Lung (tissue), 11 donors: ENCODE measurements at regions not wholly inside any gene's neighbourhood (a gene's known extent, or its start where the extent isn't known, plus 50 kb on each side); places are given as distances from the start of the nearest gene placed in this dataset.

ENCODE experiments used
- ATAC-seq: fragments of 200-7000 bp; cut with Tn5 transposase; one replicate; pipeline ENCODE4 v1.9.1; 2020; ENCODE audit warnings: moderate number of reproducible peaks; ENCODE audit not compliant: insufficient read depth, low FRiP score
- DNase-seq, 3 donors: peaks; one replicate each; pipeline ENCODE4 v3.0.0-alpha.2; 2013 to 2017
- H3K27ac ChIP-seq, 2 donors: one replicate each; pipeline ENCODE4 v1.5.1; 2013; ENCODE audit warnings: mild to moderate bottlenecking in 2 of 2, moderate library complexity in 2 of 2, control low read depth in 1 of 2, inconsistent platforms in 1 of 2, low read depth in 1 of 2, low read length in 1 of 2
- H3K27me3 ChIP-seq, 3 donors: one replicate each; pipeline ENCODE4 v1.5.1; 2013; ENCODE audit warnings: low read length in 2 of 3; ENCODE audit not compliant: control insufficient read depth in 3 of 3, insufficient read depth in 3 of 3
- H3K36me3 ChIP-seq, 4 donors: one replicate each; pipeline ENCODE4 v1.5.1; 2013; ENCODE audit warnings: low read length in 4 of 4, mild to moderate bottlenecking in 1 of 4, moderate library complexity in 1 of 4; ENCODE audit not compliant: control insufficient read depth in 4 of 4, insufficient read depth in 4 of 4
- H3K4me1 ChIP-seq, 5 donors: one replicate each; pipeline ENCODE4 v1.5.1; 2013; ENCODE audit warnings: low read length in 5 of 5, mild to moderate bottlenecking in 2 of 5, moderate library complexity in 1 of 5; ENCODE audit not compliant: control insufficient read depth in 5 of 5, insufficient read depth in 5 of 5
- H3K4me3 ChIP-seq: one replicate; pipeline ENCODE4 v1.5.1; 2013; ENCODE audit warnings: mild to moderate bottlenecking, control low read depth, moderate library complexity
- H3K9ac ChIP-seq, 2 donors: one replicate each; pipeline ENCODE4 v1.5.1; 2013; ENCODE audit warnings: low read length in 2 of 2, control low read depth in 1 of 2; ENCODE audit not compliant: insufficient read depth in 1 of 2
- H3K9me3 ChIP-seq, 4 donors: one replicate each; pipeline ENCODE4 v1.5.1; 2013; ENCODE audit warnings: low read length in 3 of 4, mild to moderate bottlenecking in 1 of 4, moderate library complexity in 1 of 4; ENCODE audit not compliant: control insufficient read depth in 4 of 4, insufficient read depth in 3 of 4
- WGBS, 2 donors: extraction: QIAGEN DNeasy Blood & Tissue Kit; methylation state at CpG; one replicate each; pipeline ENCODE4 v1.1.7; 2013; 5-methylcytosine and 5-hydroxymethylcytosine counted together
- TF ChIP-seq, protein P1 (sequence below): IDR thresholded peaks from 2 replicates; pipeline ENCODE4 v1.5.1; 2012; ENCODE audit warnings: mild to moderate bottlenecking; ENCODE audit errors: control extremely low read depth, extremely low read depth
- donor health status: control.
- donor health status: control.
- donor health status: Bipolar disorder and iron deficiency.
- donor health status: healthy.
- donor health status: DM: yes; HTN: yes; CAD: no.

DNA sequence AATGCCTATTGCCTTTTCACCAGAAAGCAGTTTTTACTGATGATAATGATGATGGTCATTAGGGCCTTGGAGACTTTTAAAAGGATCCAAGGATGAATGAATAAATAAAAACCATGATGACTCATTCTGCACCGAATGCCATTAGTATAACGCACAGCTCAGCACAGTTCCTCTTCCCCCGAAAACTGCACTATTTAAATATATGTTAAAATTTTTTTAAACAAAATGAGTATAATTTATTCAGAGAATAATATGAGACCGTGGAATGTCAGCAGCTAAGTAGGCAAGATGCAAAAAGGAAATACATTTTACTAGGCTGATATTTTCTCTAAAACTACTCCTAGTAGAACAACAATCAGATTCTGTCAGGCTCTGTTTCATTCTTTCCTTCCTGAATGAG is 83.4 kb upstream of the NANOGP8 start:
- ATAC-seq (no peak), DNase-seq (peak in 1 of 3 donors; percentile 48)
- Histone ChIP-seq H3K4me3 (no peak overlapping the region), H3K9me3 (no peaks in the 10 kb centered on the region), H3K27me3 (no peaks in the 10 kb centered on the region), H3K27ac (no peak overlapping the region), H3K9ac (peak overlapping the region in 1 of 2 donors; percentile 23), H3K36me3 (no peaks in the 10 kb centered on the region), H3K4me1 (peaks cover 0 to 6% (median 0%) of the 10 kb centered on the region in 5 donors)
- WGBS, 2 donors = 51 to 57% methylated on average over 4 of the region's 4 CpGs
- TF ChIP-seq, protein P1, sequence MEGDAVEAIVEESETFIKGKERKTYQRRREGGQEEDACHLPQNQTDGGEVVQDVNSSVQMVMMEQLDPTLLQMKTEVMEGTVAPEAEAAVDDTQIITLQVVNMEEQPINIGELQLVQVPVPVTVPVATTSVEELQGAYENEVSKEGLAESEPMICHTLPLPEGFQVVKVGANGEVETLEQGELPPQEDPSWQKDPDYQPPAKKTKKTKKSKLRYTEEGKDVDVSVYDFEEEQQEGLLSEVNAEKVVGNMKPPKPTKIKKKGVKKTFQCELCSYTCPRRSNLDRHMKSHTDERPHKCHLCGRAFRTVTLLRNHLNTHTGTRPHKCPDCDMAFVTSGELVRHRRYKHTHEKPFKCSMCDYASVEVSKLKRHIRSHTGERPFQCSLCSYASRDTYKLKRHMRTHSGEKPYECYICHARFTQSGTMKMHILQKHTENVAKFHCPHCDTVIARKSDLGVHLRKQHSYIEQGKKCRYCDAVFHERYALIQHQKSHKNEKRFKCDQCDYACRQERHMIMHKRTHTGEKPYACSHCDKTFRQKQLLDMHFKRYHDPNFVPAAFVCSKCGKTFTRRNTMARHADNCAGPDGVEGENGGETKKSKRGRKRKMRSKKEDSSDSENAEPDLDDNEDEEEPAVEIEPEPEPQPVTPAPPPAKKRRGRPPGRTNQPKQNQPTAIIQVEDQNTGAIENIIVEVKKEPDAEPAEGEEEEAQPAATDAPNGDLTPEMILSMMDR = no peak

DNA sequence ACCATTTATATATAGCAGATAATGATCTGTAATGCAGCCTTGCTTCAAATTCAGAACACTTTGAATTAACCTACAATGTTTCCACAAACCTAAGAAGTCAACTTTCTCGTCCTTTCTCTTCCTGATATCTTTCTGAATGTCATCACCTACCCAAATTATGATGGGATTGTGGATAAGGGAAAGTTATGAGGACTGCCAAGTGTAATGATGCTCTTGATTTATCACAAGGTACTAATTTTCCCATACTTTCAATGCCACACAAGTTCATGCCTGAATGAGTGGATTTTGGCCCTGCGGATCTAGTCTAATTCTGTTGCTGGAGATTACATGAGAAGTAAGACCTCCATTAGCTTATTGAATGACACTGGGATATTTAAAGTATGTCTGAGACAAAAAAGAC is 82.6 kb upstream of the NANOGP8 start:
- Histone ChIP-seq H3K9ac (no peak overlapping the region), H3K9me3 (no peaks in the 10 kb centered on the region), H3K4me1 (peaks cover 0 to 6% (median 0%) of the 10 kb centered on the region in 5 donors), H3K36me3 (no peaks in the 10 kb centered on the region), H3K27me3 (no peaks in the 10 kb centered on the region), H3K4me3 (no peak overlapping the region), H3K27ac (no peak overlapping the region)
- TF ChIP-seq, protein P1 = no peak
- ATAC-seq (no peak), DNase-seq (no peak)
- WGBS, 2 donors = 88 to 90% methylated on average over 2 of the region's 2 CpGs

DNA sequence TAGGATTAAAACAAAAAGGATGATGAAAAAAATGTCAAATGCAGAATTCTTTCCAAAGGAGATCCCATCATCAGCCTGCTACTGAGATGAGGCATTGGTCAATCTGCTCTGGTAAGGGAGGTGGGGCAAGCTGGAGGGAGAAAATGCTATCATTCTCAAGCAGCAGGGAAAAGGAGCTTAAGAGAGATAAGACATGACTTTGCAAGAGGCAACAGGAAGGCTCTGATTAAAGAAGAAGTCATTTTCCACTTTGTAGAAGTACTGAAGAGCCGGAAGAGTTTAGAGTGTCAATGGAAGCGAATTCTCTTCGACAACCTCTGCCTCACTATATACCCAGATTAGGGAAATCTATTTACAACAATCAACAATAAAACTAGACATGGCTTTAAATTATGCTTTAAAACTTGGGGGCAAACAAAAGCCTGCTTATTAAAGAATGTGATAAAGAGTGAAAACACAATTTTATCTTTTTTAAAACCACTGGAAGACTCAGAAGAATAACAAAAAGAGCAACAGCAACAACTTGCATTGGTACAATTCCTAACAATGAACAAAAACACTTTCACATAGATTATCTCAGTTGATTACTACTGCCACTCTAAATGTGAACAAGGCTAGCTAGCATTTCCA is 81.8 kb upstream of the NANOGP8 start:
- 84 to 88% methylated on average over 3 of the region's 3 CpGs for WGBS, 2 donors
- H3K9me3 ChIP-seq = no peaks in the 10 kb centered on the region

More for the DNA sequence above, 81.8 kb upstream of the NANOGP8 start:
- DNase-seq (no peak), ATAC-seq (no peak)
- no peak overlapping the region for H3K4me3 ChIP-seq
- H3K27me3 ChIP-seq = no peaks in the 10 kb centered on the region
- H3K9ac ChIP-seq = no peak overlapping the region
- TF ChIP-seq, protein P1 = no peak
- H3K4me1 ChIP-seq = peaks cover 0 to 6% (median 0%) of the 10 kb centered on the region in 5 donors
- H3K36me3 ChIP-seq = no peaks in the 10 kb centered on the region
- H3K27ac ChIP-seq = no peak overlapping the region
